SK-N-SH treated with all-trans-retinoic acid at 6 μM for 48 hours (cell line): ENCODE measurements at regions not wholly inside any gene's neighbourhood (a gene's known extent, or its start where the extent isn't known, plus 50 kb on each side); places are given as distances from the start of the nearest gene placed in this dataset.

Source experiments
- ARNTL ChIP-seq: fragments of 450-650 bp; formaldehyde crosslinking; IDR thresholded peaks from 2 replicates; pipeline ENCODE4 v1.5.0; 2020; ENCODE audit warnings: low read depth, mild to moderate bottlenecking, moderate library complexity, borderline replicate concordance
- ESRRG ChIP-seq: fragments of 250-450 bp; sonication (Bioruptor Pico); IDR thresholded peaks from 2 replicates; pipeline ENCODE4 v1.6.1; 2021; ENCODE audit warnings: mild to moderate bottlenecking
- GLIS3 ChIP-seq: fragments of 250-450 bp; sonication (Bioruptor Pico); IDR thresholded peaks from 2 replicates; pipeline ENCODE4 v1.5.0; 2020; ENCODE audit warnings: mild to moderate bottlenecking, moderate library complexity
- PATZ1 ChIP-seq: fragments of 250-450 bp; sonication (Bioruptor Pico); IDR thresholded peaks from 2 replicates; pipeline ENCODE4 v1.8.0; 2020; ENCODE audit warnings: mild to moderate bottlenecking, moderate library complexity, borderline replicate concordance
- POU6F1 ChIP-seq: fragments of 250-450 bp; sonication (Bioruptor Pico); IDR thresholded peaks from 2 replicates; pipeline ENCODE4 v1.8.0; 2021; ENCODE audit warnings: low read depth, mild to moderate bottlenecking, moderate library complexity, borderline replicate concordance
- PPARA ChIP-seq: fragments of 250-450 bp; sonication (Bioruptor Pico); IDR thresholded peaks from 2 replicates; pipeline ENCODE4 v1.5.0; 2020; ENCODE audit warnings: mild to moderate bottlenecking, borderline replicate concordance
- RARB ChIP-seq: fragments of 250-450 bp; sonication (Bioruptor Pico); IDR thresholded peaks from 2 replicates; pipeline ENCODE4 v1.8.0; 2021; ENCODE audit warnings: mild to moderate bottlenecking, moderate library complexity
- SNAI2 ChIP-seq: fragments of 250-450 bp; sonication (Bioruptor Pico); IDR thresholded peaks from 2 replicates; pipeline ENCODE4 v1.5.0; 2020; ENCODE audit warnings: mild to moderate bottlenecking, moderate library complexity
- TCF4 ChIP-seq: fragments of 250-450 bp; sonication (Bioruptor Pico); IDR thresholded peaks from 2 replicates; pipeline ENCODE4 v1.8.0; 2021; ENCODE audit warnings: mild to moderate bottlenecking, moderate library complexity, borderline replicate concordance
- TSHZ2 ChIP-seq: fragments of 250-450 bp; sonication (Bioruptor Pico); IDR thresholded peaks from 2 replicates; pipeline ENCODE4 v1.5.0; 2020; ENCODE audit warnings: mild to moderate bottlenecking, moderate library complexity
- ZC3H10 ChIP-seq: fragments of 250-450 bp; sonication (Bioruptor Pico); IDR thresholded peaks from 2 replicates; pipeline ENCODE4 v1.5.1; 2021; ENCODE audit warnings: mild to moderate bottlenecking, moderate library complexity
- ZFP3 ChIP-seq: fragments of 250-450 bp; sonication (Bioruptor Pico); IDR thresholded peaks from 2 replicates; pipeline ENCODE4 v1.5.0; 2020; ENCODE audit warnings: mild to moderate bottlenecking, moderate library complexity
- ZFP30 ChIP-seq: fragments of 450-650 bp; formaldehyde crosslinking; IDR thresholded peaks from 2 replicates; pipeline ENCODE4 v1.5.0; 2022; ENCODE audit warnings: mild to moderate bottlenecking, moderate library complexity

- TF ChIP-seq ZC3H10 (CRISPR knock-in tag) (no peak), ZFP3 (CRISPR knock-in tag) (no peak), PATZ1 (no peak), ARNTL (CRISPR knock-in tag) (no peak), PPARA (CRISPR knock-in tag) (no peak), TSHZ2 (CRISPR knock-in tag) (no peak), RARB (no peak), TCF4 (no peak), ZFP30 (no peak), SNAI2 (no peak), POU6F1 (no peak), GLIS3 (CRISPR knock-in tag) (no peak), ESRRG (CRISPR knock-in tag) (no peak)
Measured at GRCh38 chr15:53843869-53844569, 84.6 kb upstream of the WDR72 start.
